Pons (tissue), 1 donor: ENCODE measurements at regions not wholly inside any gene's neighbourhood (a gene's known extent, or its start where the extent isn't known, plus 50 kb on each side); places are given as distances from the start of the nearest gene placed in this dataset.
A peak's percentile ranks its signal among the peaks of the same experiment; 100 is the strongest.
"Not testable (repeated sequence)": the region's sequence is repeated elsewhere in the genome, so short reads cannot be mapped to it uniquely, and the experiment has no call there.

Experiments
- DNase-seq: peaks from one replicate; pipeline ENCODE4 v3.0.0-alpha.2; 2016; ENCODE audit warnings: low spot score

- DNase-seq: no peak
Observed at GRCh38 chr2:142716463-142717242, 160.8 kb upstream of the KYNU start.

- no peak for DNase-seq
Observed at GRCh38 chr2:142714600-142714999, 162.9 kb upstream of the KYNU start.

GRCh38 chr2:142710336-142710735 is 167.1 kb upstream of the KYNU start:
- DNase-seq: no peak

GRCh38 chr2:142707318-142707717 is 170.1 kb upstream of the KYNU start:
- no peak for DNase-seq

GRCh38 chr2:142702397-142702796 is 175.1 kb upstream of the KYNU start:
- DNase-seq: not testable (repeated sequence)

- DNase-seq: peak; percentile 29
Observed at GRCh38 chr2:142695350-142696257, 181.9 kb upstream of the KYNU start.

GRCh38 chr2:142694282-142694681 is 183.2 kb upstream of the KYNU start:
- no peak for DNase-seq

GRCh38 chr2:142693171-142693950 is 184.1 kb upstream of the KYNU start:
- no peak for DNase-seq

- no peak for DNase-seq
Observed at GRCh38 chr2:142688856-142689605, 188.4 kb upstream of the KYNU start.

- DNase-seq: no peak
Observed at GRCh38 chr2:142687509-142687908, 190.0 kb upstream of the KYNU start.

- no peak for DNase-seq
Observed at GRCh38 chr2:142687075-142687474, 190.4 kb upstream of the KYNU start.

GRCh38 chr2:142684667-142685066 is 192.8 kb upstream of the KYNU start:
- DNase-seq: no peak

- DNase-seq: peak; percentile 11
Observed at GRCh38 chr2:142682528-142682927, 194.9 kb upstream of the KYNU start.

GRCh38 chr2:142681952-142682351 is 195.5 kb upstream of the KYNU start:
- DNase-seq: no peak

- DNase-seq: no peak
Observed at GRCh38 chr2:142678164-142678563, 199.3 kb upstream of the KYNU start.

- DNase-seq: no peak
Observed at GRCh38 chr2:142675398-142675797, 202.1 kb upstream of the KYNU start.

- DNase-seq: no peak
Observed at GRCh38 chr2:142673836-142674235, 203.6 kb upstream of the KYNU start.

GRCh38 chr2:142672698-142673097 is 204.8 kb upstream of the KYNU start:
- DNase-seq: no peak

GRCh38 chr2:142670362-142670761 is 207.1 kb upstream of the KYNU start:
- DNase-seq: no peak

GRCh38 chr2:142668420-142668819 is 209.0 kb upstream of the KYNU start:
- no peak for DNase-seq

- no peak for DNase-seq
Observed at GRCh38 chr2:142665241-142665640, 212.2 kb upstream of the KYNU start.

- DNase-seq: no peak
Observed at GRCh38 chr2:142650601-142651000, 226.9 kb upstream of the KYNU start.
